ENCODE measurements at regions not wholly inside any gene's neighbourhood (a gene's known extent, or its start where the extent isn't known, plus 50 kb on each side); places are given as distances from the start of the nearest gene placed in this dataset.
A peak's percentile ranks its signal among the peaks of the same experiment; 100 is the strongest.

DNA sequence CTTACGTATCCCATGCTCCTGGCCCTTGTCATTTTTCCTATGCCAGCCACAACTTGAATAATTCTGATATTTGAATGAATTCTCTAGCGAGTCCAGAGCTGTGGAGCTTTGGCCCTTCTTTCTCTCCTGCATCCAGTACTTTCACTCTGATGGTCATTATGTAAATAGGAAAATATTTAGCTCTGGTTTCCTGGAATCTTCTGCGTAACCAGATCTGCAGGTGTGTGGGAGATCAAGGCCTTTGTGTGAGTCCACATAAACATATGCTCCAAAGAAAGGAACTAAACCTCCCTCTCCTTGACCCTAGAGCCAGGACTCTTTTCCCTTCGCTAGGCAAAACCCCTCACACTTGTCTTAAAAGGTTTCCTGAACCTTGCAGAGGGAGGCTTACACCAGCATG lies 132.5 kb upstream of the THBS1 start (continued):
- TF ChIP-seq PTBP1 (IDR thresholded peaks at IDR 0.05; ENCODE audit: low read depth, low read length, poor library complexity, severe bottlenecking) = no peak
- no peak for TF ChIP-seq ZNF569 (CRISPR knock-in tag; IDR thresholded peaks at IDR 0.05; ENCODE audit: borderline replicate concordance)
- TF ChIP-seq NFE2L1 (CRISPR knock-in tag; IDR thresholded peaks at IDR 0.05; ENCODE audit: borderline replicate concordance) = no peak
- TF ChIP-seq ZNF207 (IDR thresholded peaks at IDR 0.05; ENCODE audit: borderline replicate concordance) = no peak
- no peak for TF ChIP-seq ZFYVE20 (CRISPR knock-in tag; IDR thresholded peaks at IDR 0.05; ENCODE audit: borderline replicate concordance, low read depth)
- no peak for TF ChIP-seq SMAD1 (CRISPR knock-in tag; IDR thresholded peaks at IDR 0.05; ENCODE audit: borderline replicate concordance, low read depth)
- peak; percentile 82 for TF ChIP-seq FOXA3 (CRISPR knock-in tag; IDR thresholded peaks at IDR 0.05)
- TF ChIP-seq, protein P1, sequence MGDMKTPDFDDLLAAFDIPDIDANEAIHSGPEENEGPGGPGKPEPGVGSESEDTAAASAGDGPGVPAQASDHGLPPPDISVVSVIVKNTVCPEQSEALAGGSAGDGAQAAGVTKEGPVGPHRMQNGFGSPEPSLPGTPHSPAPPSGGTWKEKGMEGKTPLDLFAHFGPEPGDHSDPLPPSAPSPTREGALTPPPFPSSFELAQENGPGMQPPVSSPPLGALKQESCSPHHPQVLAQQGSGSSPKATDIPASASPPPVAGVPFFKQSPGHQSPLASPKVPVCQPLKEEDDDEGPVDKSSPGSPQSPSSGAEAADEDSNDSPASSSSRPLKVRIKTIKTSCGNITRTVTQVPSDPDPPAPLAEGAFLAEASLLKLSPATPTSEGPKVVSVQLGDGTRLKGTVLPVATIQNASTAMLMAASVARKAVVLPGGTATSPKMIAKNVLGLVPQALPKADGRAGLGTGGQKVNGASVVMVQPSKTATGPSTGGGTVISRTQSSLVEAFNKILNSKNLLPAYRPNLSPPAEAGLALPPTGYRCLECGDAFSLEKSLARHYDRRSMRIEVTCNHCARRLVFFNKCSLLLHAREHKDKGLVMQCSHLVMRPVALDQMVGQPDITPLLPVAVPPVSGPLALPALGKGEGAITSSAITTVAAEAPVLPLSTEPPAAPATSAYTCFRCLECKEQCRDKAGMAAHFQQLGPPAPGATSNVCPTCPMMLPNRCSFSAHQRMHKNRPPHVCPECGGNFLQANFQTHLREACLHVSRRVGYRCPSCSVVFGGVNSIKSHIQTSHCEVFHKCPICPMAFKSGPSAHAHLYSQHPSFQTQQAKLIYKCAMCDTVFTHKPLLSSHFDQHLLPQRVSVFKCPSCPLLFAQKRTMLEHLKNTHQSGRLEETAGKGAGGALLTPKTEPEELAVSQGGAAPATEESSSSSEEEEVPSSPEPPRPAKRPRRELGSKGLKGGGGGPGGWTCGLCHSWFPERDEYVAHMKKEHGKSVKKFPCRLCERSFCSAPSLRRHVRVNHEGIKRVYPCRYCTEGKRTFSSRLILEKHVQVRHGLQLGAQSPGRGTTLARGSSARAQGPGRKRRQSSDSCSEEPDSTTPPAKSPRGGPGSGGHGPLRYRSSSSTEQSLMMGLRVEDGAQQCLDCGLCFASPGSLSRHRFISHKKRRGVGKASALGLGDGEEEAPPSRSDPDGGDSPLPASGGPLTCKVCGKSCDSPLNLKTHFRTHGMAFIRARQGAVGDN (CRISPR knock-in tag; IDR thresholded peaks at IDR 0.05) = no peak
- no peak for TF ChIP-seq ZNF570 (CRISPR knock-in tag; IDR thresholded peaks at IDR 0.05; ENCODE audit: borderline replicate concordance)
- TF ChIP-seq ZNF331 (CRISPR knock-in tag; IDR thresholded peaks at IDR 0.05) = 0 out of 2 replicates have a peak, but pooled peaks have one; percentile 43
- TF ChIP-seq AGO1 (IDR thresholded peaks at IDR 0.05; ENCODE audit: low read depth, low read length, poor library complexity, severe bottlenecking) = no peak
- no peak for TF ChIP-seq DNMT3B (CRISPR knock-in tag; conservative IDR thresholded peaks at IDR 0.05)
- TF ChIP-seq, protein P2, sequence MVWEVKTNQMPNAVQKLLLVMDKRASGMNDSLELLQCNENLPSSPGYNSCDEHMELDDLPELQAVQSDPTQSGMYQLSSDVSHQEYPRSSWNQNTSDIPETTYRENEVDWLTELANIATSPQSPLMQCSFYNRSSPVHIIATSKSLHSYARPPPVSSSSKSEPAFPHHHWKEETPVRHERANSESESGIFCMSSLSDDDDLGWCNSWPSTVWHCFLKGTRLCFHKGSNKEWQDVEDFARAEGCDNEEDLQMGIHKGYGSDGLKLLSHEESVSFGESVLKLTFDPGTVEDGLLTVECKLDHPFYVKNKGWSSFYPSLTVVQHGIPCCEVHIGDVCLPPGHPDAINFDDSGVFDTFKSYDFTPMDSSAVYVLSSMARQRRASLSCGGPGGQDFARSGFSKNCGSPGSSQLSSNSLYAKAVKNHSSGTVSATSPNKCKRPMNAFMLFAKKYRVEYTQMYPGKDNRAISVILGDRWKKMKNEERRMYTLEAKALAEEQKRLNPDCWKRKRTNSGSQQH (CRISPR knock-in tag; IDR thresholded peaks at IDR 0.05; ENCODE audit: low read depth) = no peak
- TF ChIP-seq ZFP82 (CRISPR knock-in tag; IDR thresholded peaks at IDR 0.05; ENCODE audit: borderline replicate concordance) = no peak
- TF ChIP-seq, protein P3, sequence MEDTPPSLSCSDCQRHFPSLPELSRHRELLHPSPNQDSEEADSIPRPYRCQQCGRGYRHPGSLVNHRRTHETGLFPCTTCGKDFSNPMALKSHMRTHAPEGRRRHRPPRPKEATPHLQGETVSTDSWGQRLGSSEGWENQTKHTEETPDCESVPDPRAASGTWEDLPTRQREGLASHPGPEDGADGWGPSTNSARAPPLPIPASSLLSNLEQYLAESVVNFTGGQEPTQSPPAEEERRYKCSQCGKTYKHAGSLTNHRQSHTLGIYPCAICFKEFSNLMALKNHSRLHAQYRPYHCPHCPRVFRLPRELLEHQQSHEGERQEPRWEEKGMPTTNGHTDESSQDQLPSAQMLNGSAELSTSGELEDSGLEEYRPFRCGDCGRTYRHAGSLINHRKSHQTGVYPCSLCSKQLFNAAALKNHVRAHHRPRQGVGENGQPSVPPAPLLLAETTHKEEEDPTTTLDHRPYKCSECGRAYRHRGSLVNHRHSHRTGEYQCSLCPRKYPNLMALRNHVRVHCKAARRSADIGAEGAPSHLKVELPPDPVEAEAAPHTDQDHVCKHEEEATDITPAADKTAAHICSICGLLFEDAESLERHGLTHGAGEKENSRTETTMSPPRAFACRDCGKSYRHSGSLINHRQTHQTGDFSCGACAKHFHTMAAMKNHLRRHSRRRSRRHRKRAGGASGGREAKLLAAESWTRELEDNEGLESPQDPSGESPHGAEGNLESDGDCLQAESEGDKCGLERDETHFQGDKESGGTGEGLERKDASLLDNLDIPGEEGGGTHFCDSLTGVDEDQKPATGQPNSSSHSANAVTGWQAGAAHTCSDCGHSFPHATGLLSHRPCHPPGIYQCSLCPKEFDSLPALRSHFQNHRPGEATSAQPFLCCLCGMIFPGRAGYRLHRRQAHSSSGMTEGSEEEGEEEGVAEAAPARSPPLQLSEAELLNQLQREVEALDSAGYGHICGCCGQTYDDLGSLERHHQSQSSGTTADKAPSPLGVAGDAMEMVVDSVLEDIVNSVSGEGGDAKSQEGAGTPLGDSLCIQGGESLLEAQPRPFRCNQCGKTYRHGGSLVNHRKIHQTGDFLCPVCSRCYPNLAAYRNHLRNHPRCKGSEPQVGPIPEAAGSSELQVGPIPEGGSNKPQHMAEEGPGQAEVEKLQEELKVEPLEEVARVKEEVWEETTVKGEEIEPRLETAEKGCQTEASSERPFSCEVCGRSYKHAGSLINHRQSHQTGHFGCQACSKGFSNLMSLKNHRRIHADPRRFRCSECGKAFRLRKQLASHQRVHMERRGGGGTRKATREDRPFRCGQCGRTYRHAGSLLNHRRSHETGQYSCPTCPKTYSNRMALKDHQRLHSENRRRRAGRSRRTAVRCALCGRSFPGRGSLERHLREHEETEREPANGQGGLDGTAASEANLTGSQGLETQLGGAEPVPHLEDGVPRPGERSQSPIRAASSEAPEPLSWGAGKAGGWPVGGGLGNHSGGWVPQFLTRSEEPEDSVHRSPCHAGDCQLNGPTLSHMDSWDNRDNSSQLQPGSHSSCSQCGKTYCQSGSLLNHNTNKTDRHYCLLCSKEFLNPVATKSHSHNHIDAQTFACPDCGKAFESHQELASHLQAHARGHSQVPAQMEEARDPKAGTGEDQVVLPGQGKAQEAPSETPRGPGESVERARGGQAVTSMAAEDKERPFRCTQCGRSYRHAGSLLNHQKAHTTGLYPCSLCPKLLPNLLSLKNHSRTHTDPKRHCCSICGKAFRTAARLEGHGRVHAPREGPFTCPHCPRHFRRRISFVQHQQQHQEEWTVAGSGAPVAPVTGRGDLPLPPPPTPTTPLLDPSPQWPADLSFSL (CRISPR knock-in tag; IDR thresholded peaks at IDR 0.05) = no peak
- peak; percentile 91 for TF ChIP-seq SIX4 (CRISPR knock-in tag; IDR thresholded peaks at IDR 0.05)
